ES-I3 (cell line): ENCODE measurements at regions not wholly inside any gene's neighbourhood (a gene's known extent, or its start where the extent isn't known, plus 50 kb on each side); places are given as distances from the start of the nearest gene placed in this dataset.

ENCODE experiments used
- H3K36me3 ChIP-seq: 2 replicates; pipeline ENCODE4 v1.6.1; 2013; ENCODE audit warnings: mild to moderate bottlenecking, low read length, control low read depth, moderate library complexity; ENCODE audit not compliant: insufficient read depth
- H3K4me1 ChIP-seq: 2 replicates; pipeline ENCODE4 v1.6.1; 2013; ENCODE audit warnings: mild to moderate bottlenecking, control low read depth, low read length; ENCODE audit not compliant: insufficient read depth
- H3K9ac ChIP-seq: 2 replicates; pipeline ENCODE4 v1.6.1; 2013; ENCODE audit warnings: low read depth, mild to moderate bottlenecking, low read length, moderate library complexity
- H3K9me3 ChIP-seq: 2 replicates; pipeline ENCODE4 v1.6.1; 2013; ENCODE audit warnings: mild to moderate bottlenecking, low read length, moderate library complexity; ENCODE audit not compliant: control insufficient read depth, insufficient read depth

- peaks cover 3% of the 10 kb centered on the region; the same call in 1 of the 2 replicates for H3K4me1 ChIP-seq
- no peaks in the 10 kb centered on the region for H3K36me3 ChIP-seq
- no peaks in the 10 kb centered on the region for H3K9me3 ChIP-seq
- no peak overlapping the region for H3K9ac ChIP-seq
Measured at GRCh38 chr16:85466989-85467388, 146.1 kb upstream of the GSE1 start.

- no peaks in the 10 kb centered on the region for H3K9me3 ChIP-seq
- H3K4me1 ChIP-seq: peaks cover 14% of the 10 kb centered on the region
- no peaks in the 10 kb centered on the region for H3K36me3 ChIP-seq
- H3K9ac ChIP-seq: no peak overlapping the region
Measured at GRCh38 chr16:85469929-85470590, 143.1 kb upstream of the GSE1 start.

- Histone ChIP-seq H3K9me3 (no peaks in the 10 kb centered on the region), H3K36me3 (no peaks in the 10 kb centered on the region), H3K9ac (no peak overlapping the region), H3K4me1 (peaks cover 17% of the 10 kb centered on the region)
Measured at GRCh38 chr16:85470873-85471272, 142.2 kb upstream of the GSE1 start.

- no peaks in the 10 kb centered on the region for H3K36me3 ChIP-seq
- H3K9me3 ChIP-seq: no peaks in the 10 kb centered on the region
- peaks cover 17% of the 10 kb centered on the region for H3K4me1 ChIP-seq
- H3K9ac ChIP-seq: no peak overlapping the region
Measured at GRCh38 chr16:85471469-85472431, 141.4 kb upstream of the GSE1 start.

- Histone ChIP-seq H3K36me3 (no peaks in the 10 kb centered on the region), H3K9me3 (no peaks in the 10 kb centered on the region), H3K4me1 (peaks cover 17% of the 10 kb centered on the region), H3K9ac (no peak overlapping the region)
Measured at GRCh38 chr16:85472514-85472913, 140.6 kb upstream of the GSE1 start.

GRCh38 chr16:85473323-85473722 is 139.8 kb upstream of the GSE1 start:
- H3K36me3 ChIP-seq: no peaks in the 10 kb centered on the region
- H3K9me3 ChIP-seq: no peaks in the 10 kb centered on the region
- H3K9ac ChIP-seq: no peak overlapping the region
- peaks cover 17% of the 10 kb centered on the region for H3K4me1 ChIP-seq

- Histone ChIP-seq H3K9ac (no peak overlapping the region), H3K36me3 (no peaks in the 10 kb centered on the region), H3K4me1 (peaks cover 17% of the 10 kb centered on the region), H3K9me3 (no peaks in the 10 kb centered on the region)
Measured at GRCh38 chr16:85473909-85474620, 139.1 kb upstream of the GSE1 start.

- peaks cover 17% of the 10 kb centered on the region for H3K4me1 ChIP-seq
- no peak overlapping the region for H3K9ac ChIP-seq
- H3K9me3 ChIP-seq: no peaks in the 10 kb centered on the region
- H3K36me3 ChIP-seq: no peaks in the 10 kb centered on the region
Measured at GRCh38 chr16:85474621-85475217, 138.4 kb upstream of the GSE1 start.

GRCh38 chr16:85475233-85475632 is 137.9 kb upstream of the GSE1 start:
- no peak overlapping the region for H3K9ac ChIP-seq
- H3K4me1 ChIP-seq: peaks cover 17% of the 10 kb centered on the region

GRCh38 chr16:85475691-85476300 is 137.3 kb upstream of the GSE1 start:
- Histone ChIP-seq H3K9ac (no peak overlapping the region), H3K4me1 (peaks cover 17% of the 10 kb centered on the region), H3K9me3 (no peaks in the 10 kb centered on the region)

More at GRCh38 chr16:85475233-85475632, 137.9 kb upstream of the GSE1 start:
- Histone ChIP-seq H3K9me3 (no peaks in the 10 kb centered on the region), H3K36me3 (no peaks in the 10 kb centered on the region)

GRCh38 chr16:85476389-85476788 is 136.7 kb upstream of the GSE1 start:
- Histone ChIP-seq H3K4me1 (peaks cover 17% of the 10 kb centered on the region), H3K36me3 (no peaks in the 10 kb centered on the region), H3K9me3 (no peaks in the 10 kb centered on the region), H3K9ac (no peak overlapping the region)

More at GRCh38 chr16:85475691-85476300, 137.3 kb upstream of the GSE1 start:
- H3K36me3 ChIP-seq: no peaks in the 10 kb centered on the region

- no peaks in the 10 kb centered on the region for H3K9me3 ChIP-seq
- H3K4me1 ChIP-seq: peaks cover 17% of the 10 kb centered on the region
- no peak overlapping the region for H3K9ac ChIP-seq
- no peaks in the 10 kb centered on the region for H3K36me3 ChIP-seq
Measured at GRCh38 chr16:85477801-85478363, 135.2 kb upstream of the GSE1 start.

- Histone ChIP-seq H3K4me1 (peaks cover 3% of the 10 kb centered on the region; the same call in 1 of the 2 replicates), H3K9me3 (no peaks in the 10 kb centered on the region), H3K9ac (no peak overlapping the region), H3K36me3 (no peaks in the 10 kb centered on the region)
Measured at GRCh38 chr16:85479972-85480726, 133.0 kb upstream of the GSE1 start.
